Liver (tissue), 8 donors: ENCODE measurements at regions not wholly inside any gene's neighbourhood (a gene's known extent, or its start where the extent isn't known, plus 50 kb on each side); places are given as distances from the start of the nearest gene placed in this dataset.

ENCODE experiments used
- DNase-seq: peaks from one replicate; pipeline ENCODE4 v3.0.0-alpha.2; 2017; ENCODE audit warnings: low spot score
- H3K27ac ChIP-seq, 2 donors: one replicate each; pipeline ENCODE4 v1.7.0; 2013; ENCODE audit warnings: inconsistent platforms in 2 of 2, low read length in 2 of 2, control low read depth in 1 of 2, low read depth in 1 of 2, mild to moderate bottlenecking in 1 of 2
- H3K27me3 ChIP-seq, 4 donors: one replicate each; pipeline versions ENCODE4 v1.6.1 to v1.7.0; 2013; ENCODE audit warnings: low read length in 3 of 4, inconsistent platforms in 1 of 4, mild to moderate bottlenecking in 1 of 4, moderate library complexity in 1 of 4; ENCODE audit not compliant: control insufficient read depth in 4 of 4, insufficient read depth in 4 of 4
- H3K36me3 ChIP-seq, 4 donors: one replicate each; pipeline versions ENCODE4 v1.6.1 to v1.7.0; 2013; ENCODE audit warnings: low read length in 3 of 4, mild to moderate bottlenecking in 3 of 4, low read depth in 1 of 4, moderate library complexity in 1 of 4; ENCODE audit not compliant: control insufficient read depth in 4 of 4, insufficient read depth in 3 of 4
- H3K4me1 ChIP-seq, 4 donors: one replicate each; pipeline versions ENCODE4 v1.6.1 to v1.7.0; 2013; ENCODE audit warnings: low read length in 3 of 4, mild to moderate bottlenecking in 3 of 4, moderate library complexity in 1 of 4; ENCODE audit not compliant: control insufficient read depth in 4 of 4, insufficient read depth in 4 of 4
- H3K4me3 ChIP-seq, 3 donors: one replicate each; pipeline versions ENCODE4 v1.6.1 to v1.7.0; 2013; ENCODE audit warnings: low read length in 3 of 3, control low read depth in 1 of 3, low read depth in 1 of 3, mild to moderate bottlenecking in 1 of 3
- H3K9ac ChIP-seq, 2 donors: one replicate each; pipeline ENCODE4 v1.7.0; 2013; ENCODE audit warnings: low read length in 2 of 2, mild to moderate bottlenecking in 2 of 2, moderate library complexity in 2 of 2, control low read depth in 1 of 2, low read depth in 1 of 2
- H3K9me3 ChIP-seq, 4 donors: one replicate each; pipeline versions ENCODE4 v1.6.1 to v1.7.0; 2013; ENCODE audit warnings: low read length in 3 of 4; ENCODE audit not compliant: control insufficient read depth in 4 of 4
- CTCF ChIP-seq: fragments of 150-350 bp; IDR thresholded peaks from 2 replicates; pipeline ENCODE4 v1.5.1; 2017; ENCODE audit warnings: improper control_type of control experiment, low read depth, low read length; ENCODE audit not compliant: missing input control
- EGR1 ChIP-seq, 2 donors: IDR thresholded peaks; 2 replicates each; pipeline ENCODE4 v1.6.1; 2016 to 2018; ENCODE audit warnings: antibody characterized with exemption in 2 of 2, low read depth in 2 of 2
- FOXA1 ChIP-seq: IDR thresholded peaks from 2 replicates; pipeline ENCODE4 v1.6.1; 2016; ENCODE audit warnings: antibody characterized with exemption
- FOXA2 ChIP-seq: IDR thresholded peaks from 2 replicates; pipeline ENCODE4 v1.6.1; 2016; ENCODE audit warnings: antibody characterized with exemption
- GABPA ChIP-seq, 2 donors: IDR thresholded peaks in 1 of 2; conservative IDR thresholded peaks in 1 of 2; 2 replicates each; pipeline ENCODE4 v1.6.1; 2016; ENCODE audit warnings: antibody characterized with exemption in 2 of 2, mild to moderate bottlenecking in 1 of 2, moderate library complexity in 1 of 2
- HNF4A ChIP-seq, 2 donors: conservative IDR thresholded peaks; 2 replicates each; pipeline ENCODE4 v1.6.1; 2016; ENCODE audit warnings: antibody characterized with exemption in 2 of 2, mild to moderate bottlenecking in 2 of 2
- HNF4G ChIP-seq: IDR thresholded peaks from 2 replicates; pipeline ENCODE4 v1.6.1; 2016; ENCODE audit warnings: antibody characterized with exemption
- JUND ChIP-seq, 2 donors: IDR thresholded peaks; 2 replicates each; pipeline ENCODE4 v1.6.1; 2016; ENCODE audit warnings: antibody characterized with exemption in 2 of 2
- NR2F2 ChIP-seq: IDR thresholded peaks from 2 replicates; pipeline ENCODE4 v1.6.1; 2016; ENCODE audit warnings: antibody characterized with exemption
- REST ChIP-seq: IDR thresholded peaks from 2 replicates; pipeline ENCODE4 v1.6.1; 2016; ENCODE audit warnings: antibody characterized with exemption, mild to moderate bottlenecking
- RXRA ChIP-seq, 2 donors: IDR thresholded peaks; 2 replicates each; pipeline ENCODE4 v1.6.1; 2017 to 2018; ENCODE audit warnings: antibody characterized with exemption in 2 of 2, mild to moderate bottlenecking in 1 of 2
- SP1 ChIP-seq: IDR thresholded peaks from 2 replicates; pipeline ENCODE4 v1.6.1; 2018; ENCODE audit warnings: antibody characterized with exemption, mild to moderate bottlenecking
- TAF1 ChIP-seq: conservative IDR thresholded peaks from 2 replicates; pipeline ENCODE4 v1.6.1; 2016; ENCODE audit warnings: antibody characterized with exemption, mild to moderate bottlenecking
- YY1 ChIP-seq: IDR thresholded peaks from 2 replicates; pipeline ENCODE4 v1.6.1; 2016; ENCODE audit warnings: antibody characterized with exemption, mild to moderate bottlenecking
- ZBTB33 ChIP-seq: IDR thresholded peaks from 2 replicates; pipeline ENCODE4 v1.6.1; 2016; ENCODE audit warnings: antibody characterized with exemption
- WGBS: extraction: QIAGEN DNeasy Blood & Tissue Kit; methylation state at CpG from one replicate; pipeline ENCODE4 v1.1.7; 2013; 5-methylcytosine and 5-hydroxymethylcytosine counted together
- TF ChIP-seq, protein P1 (sequence below): IDR thresholded peaks from 2 replicates; pipeline ENCODE4 v1.6.1; 2016; ENCODE audit warnings: antibody characterized with exemption
- donor health status: healthy.
- donor health status: healthy.
- donor health status: healthy.
- donor health status: healthy.
- donor health status: healthy.

GRCh38 chrY:15415165-15415564, 890.8 kb downstream of the NLGN4Y start:
- no peaks in the 10 kb centered on the region for H3K36me3 ChIP-seq
- no peak overlapping the region for H3K9ac ChIP-seq
- H3K4me1 ChIP-seq: no peaks in the 10 kb centered on the region
- no peak overlapping the region for H3K4me3 ChIP-seq
- H3K27ac ChIP-seq: no peak overlapping the region
- no peak for DNase-seq
- 91% methylated on average over 1 of the region's 1 CpG for WGBS
- H3K9me3 ChIP-seq: no peaks in the 10 kb centered on the region
- H3K27me3 ChIP-seq: no peaks in the 10 kb centered on the region
- TF ChIP-seq FOXA2 (no peak), EGR1 (IDR thresholded peaks at IDR 0.05; ENCODE audit: low read depth in 2 of 2) (no peak), RXRA (IDR thresholded peaks at IDR 0.05) (no peak), CTCF (no peak), SP1 (no peak)
- TF ChIP-seq, protein P1, sequence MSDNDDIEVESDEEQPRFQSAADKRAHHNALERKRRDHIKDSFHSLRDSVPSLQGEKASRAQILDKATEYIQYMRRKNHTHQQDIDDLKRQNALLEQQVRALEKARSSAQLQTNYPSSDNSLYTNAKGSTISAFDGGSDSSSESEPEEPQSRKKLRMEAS: no peak

- Histone ChIP-seq H3K4me3 (no peak overlapping the region), H3K4me1 (no peaks in the 10 kb centered on the region), H3K27ac (no peak overlapping the region), H3K9me3 (no peaks in the 10 kb centered on the region), H3K27me3 (no peaks in the 10 kb centered on the region), H3K36me3 (no peaks in the 10 kb centered on the region), H3K9ac (no peak overlapping the region)
- no peak for DNase-seq
- TF ChIP-seq NR2F2: no peak
- no peak for TF ChIP-seq TAF1
- TF ChIP-seq RXRA (IDR thresholded peaks at IDR 0.05): no peak
- no peak for TF ChIP-seq JUND (IDR thresholded peaks at IDR 0.05)
- TF ChIP-seq FOXA1: no peak
- no peak for TF ChIP-seq CTCF
- TF ChIP-seq HNF4A (conservative IDR thresholded peaks at IDR 0.05): no peak
- no peak for TF ChIP-seq GABPA (IDR thresholded peaks at IDR 0.05 in 1 of 2, conservative IDR thresholded peaks at IDR 0.05 in 1 of 2)
- no peak for TF ChIP-seq EGR1 (IDR thresholded peaks at IDR 0.05; ENCODE audit: low read depth in 2 of 2)
- no peak for TF ChIP-seq SP1
- TF ChIP-seq ZBTB33: no peak
- TF ChIP-seq REST: no peak
- TF ChIP-seq HNF4G: no peak
- TF ChIP-seq FOXA2: no peak
- TF ChIP-seq YY1: no peak
Measured at GRCh38 chrY:15418613-15419012, 894.3 kb downstream of the NLGN4Y start.
